Esophagus squamous epithelium (tissue), 4 donors: ENCODE measurements at regions not wholly inside any gene's neighbourhood (a gene's known extent, or its start where the extent isn't known, plus 50 kb on each side); places are given as distances from the start of the nearest gene placed in this dataset.
"Not testable (repeated sequence)": the region's sequence is repeated elsewhere in the genome, so short reads cannot be mapped to it uniquely, and the experiment has no call there.

Experiments used
- POLR2A ChIP-seq, 4 donors: fragments of 450-650 bp; IDR thresholded peaks; one replicate each; pipeline ENCODE4 v1.6.1; 2017; ENCODE audit warnings: antibody characterized with exemption in 4 of 4, mild to moderate bottlenecking in 4 of 4, moderate library complexity in 3 of 4
- TF ChIP-seq, protein P1 (sequence below), 6 experiments: fragments of 450-650 bp in 4 of 6; fragments of 200-600 bp in 2 of 6; sonication (generic) in 2 of 6; IDR thresholded peaks; one replicate each; pipeline ENCODE4 v1.5.1; 2016 to 2019; ENCODE audit warnings: antibody characterized with exemption in 6 of 6, mild to moderate bottlenecking in 4 of 6, moderate library complexity in 4 of 6

DNA sequence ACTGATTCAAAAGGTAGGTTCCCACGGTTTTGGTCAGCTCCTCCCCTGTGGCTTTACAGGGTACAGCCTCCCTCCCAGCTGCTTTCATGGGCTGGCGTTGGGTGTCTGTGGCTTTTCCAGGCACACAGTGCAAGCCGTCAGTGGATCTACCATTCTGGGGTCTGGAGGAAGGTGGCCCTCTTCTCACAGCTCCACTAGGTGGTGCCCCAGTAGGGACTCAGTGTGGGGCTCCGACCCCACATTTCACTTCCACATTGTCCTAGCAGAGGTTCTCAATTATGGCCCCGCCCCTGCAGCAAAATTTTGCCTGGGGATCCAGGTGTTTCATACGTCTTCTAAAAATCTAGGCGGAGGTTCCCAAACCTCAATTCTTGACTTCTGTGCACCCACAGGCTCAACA is 324.6 kb upstream of the PHF14 start:
- TF ChIP-seq, protein P1, sequence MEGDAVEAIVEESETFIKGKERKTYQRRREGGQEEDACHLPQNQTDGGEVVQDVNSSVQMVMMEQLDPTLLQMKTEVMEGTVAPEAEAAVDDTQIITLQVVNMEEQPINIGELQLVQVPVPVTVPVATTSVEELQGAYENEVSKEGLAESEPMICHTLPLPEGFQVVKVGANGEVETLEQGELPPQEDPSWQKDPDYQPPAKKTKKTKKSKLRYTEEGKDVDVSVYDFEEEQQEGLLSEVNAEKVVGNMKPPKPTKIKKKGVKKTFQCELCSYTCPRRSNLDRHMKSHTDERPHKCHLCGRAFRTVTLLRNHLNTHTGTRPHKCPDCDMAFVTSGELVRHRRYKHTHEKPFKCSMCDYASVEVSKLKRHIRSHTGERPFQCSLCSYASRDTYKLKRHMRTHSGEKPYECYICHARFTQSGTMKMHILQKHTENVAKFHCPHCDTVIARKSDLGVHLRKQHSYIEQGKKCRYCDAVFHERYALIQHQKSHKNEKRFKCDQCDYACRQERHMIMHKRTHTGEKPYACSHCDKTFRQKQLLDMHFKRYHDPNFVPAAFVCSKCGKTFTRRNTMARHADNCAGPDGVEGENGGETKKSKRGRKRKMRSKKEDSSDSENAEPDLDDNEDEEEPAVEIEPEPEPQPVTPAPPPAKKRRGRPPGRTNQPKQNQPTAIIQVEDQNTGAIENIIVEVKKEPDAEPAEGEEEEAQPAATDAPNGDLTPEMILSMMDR (IDR thresholded peaks at IDR 0.05): not testable (repeated sequence)
- not testable (repeated sequence) for TF ChIP-seq POLR2A (IDR thresholded peaks at IDR 0.05)
